Activated CD8-positive, alpha-beta memory T cell treated with anti-CD3 and anti-CD28 coated beads, Interleukin-2, amount 50 U/mL, for 1 hour (primary cell): ENCODE measurements at regions not wholly inside any gene's neighbourhood (a gene's known extent, or its start where the extent isn't known, plus 50 kb on each side); places are given as distances from the start of the nearest gene placed in this dataset.

ENCODE experiments used
- DNase-seq: peaks from one replicate; pipeline ENCODE4 v3.0.0-alpha.2; 2020; ENCODE audit errors: extremely low read depth

- no peak for DNase-seq
These were observed 214.3 kb downstream of the MYCN start for GRCh38 chr2:16154501-16155280.

GRCh38 chr2:16154061-16154460, 213.7 kb downstream of the MYCN start:
- DNase-seq: no peak

GRCh38 chr2:16153754-16154035, 213.3 kb downstream of the MYCN start:
- no peak for DNase-seq

DNA sequence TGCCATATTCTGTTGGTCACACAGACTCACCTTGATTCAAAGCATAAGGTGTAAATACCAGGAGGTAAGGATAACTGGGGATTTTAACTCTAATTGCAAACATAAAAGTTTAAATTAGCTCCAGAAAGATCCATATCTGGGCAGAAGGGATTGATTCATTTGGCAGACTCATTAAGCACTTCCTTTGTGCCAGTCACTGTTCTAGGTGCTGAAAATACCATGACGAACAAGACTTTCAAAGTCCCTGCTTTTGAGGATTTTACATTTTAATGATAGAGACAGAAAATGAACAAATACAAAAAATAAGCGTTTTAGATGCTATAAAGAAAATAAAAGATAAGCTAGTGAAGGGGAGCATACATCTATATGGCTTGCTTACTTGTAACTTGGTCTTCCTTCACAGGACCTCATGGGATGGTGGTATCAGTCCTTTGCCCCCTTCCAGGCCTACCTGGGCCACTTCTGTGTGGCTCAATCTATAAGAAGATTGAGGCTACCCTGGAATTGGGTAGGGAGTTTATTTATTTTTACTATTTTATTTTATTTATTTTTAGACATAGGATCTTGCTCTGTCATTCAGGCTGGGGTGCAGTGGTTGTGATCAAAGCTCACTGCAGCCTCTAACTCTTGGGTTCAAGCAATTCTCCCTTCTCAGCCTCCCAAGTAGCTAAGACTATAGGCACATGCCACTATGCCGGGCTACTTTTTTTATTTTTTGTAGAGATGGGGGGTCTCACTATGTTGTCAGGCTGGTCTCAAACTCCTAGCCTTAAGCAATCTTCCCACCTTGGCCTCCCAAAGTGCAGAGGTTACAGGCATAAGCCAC, 212.8 kb downstream of the MYCN start:
- DNase-seq: no peak

GRCh38 chr2:16152071-16152927, 211.9 kb downstream of the MYCN start:
- DNase-seq: no peak

GRCh38 chr2:16151651-16152050, 211.3 kb downstream of the MYCN start:
- no peak for DNase-seq

GRCh38 chr2:16151281-16151570, 210.9 kb downstream of the MYCN start:
- DNase-seq: no peak

GRCh38 chr2:16150456-16151280, 210.3 kb downstream of the MYCN start:
- no peak for DNase-seq

DNA sequence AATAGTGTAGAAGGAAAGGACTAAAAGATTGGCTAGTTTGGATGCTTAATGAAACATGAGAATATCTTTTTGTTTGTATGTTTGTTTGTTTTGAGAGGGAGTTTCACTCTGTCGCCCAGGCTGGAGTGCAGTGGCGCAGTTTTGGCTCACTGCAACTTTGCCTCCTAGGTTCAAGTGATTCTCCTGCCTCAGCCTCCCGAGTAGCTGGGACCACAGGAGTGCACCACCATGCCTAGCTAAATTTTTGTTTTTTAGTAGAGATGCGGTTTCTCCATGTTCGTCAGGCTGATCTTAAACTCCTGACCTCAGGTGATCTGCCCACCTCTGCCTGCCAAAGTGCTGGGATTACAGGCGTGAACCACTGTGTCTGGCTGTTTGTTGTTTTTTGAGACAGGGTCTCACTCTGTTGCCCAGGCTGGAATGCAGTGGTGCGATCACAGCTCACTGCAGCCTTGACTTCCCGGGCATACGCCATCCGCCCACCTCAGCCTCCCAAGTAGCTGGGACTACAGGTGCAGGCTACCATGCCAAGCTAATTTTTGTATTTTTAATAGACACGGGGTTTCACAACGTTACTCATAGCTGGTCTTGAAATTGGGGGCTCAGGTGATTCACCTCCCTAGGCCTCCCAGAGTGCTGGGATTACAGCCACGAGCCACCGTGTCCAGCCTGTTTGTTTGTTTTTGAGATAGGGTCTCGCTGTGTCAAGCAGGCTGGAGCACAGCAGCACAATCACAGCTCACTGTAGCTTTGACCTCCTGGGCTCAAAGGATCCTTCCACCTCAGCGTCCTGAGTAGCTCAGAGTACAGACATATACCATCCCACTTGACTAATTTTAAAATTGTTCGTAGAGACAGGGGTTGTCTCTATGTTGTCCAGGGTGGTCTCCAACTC, 209.2 kb downstream of the MYCN start:
- DNase-seq: no peak

GRCh38 chr2:16148632-16149348, 208.4 kb downstream of the MYCN start:
- no peak for DNase-seq

DNA sequence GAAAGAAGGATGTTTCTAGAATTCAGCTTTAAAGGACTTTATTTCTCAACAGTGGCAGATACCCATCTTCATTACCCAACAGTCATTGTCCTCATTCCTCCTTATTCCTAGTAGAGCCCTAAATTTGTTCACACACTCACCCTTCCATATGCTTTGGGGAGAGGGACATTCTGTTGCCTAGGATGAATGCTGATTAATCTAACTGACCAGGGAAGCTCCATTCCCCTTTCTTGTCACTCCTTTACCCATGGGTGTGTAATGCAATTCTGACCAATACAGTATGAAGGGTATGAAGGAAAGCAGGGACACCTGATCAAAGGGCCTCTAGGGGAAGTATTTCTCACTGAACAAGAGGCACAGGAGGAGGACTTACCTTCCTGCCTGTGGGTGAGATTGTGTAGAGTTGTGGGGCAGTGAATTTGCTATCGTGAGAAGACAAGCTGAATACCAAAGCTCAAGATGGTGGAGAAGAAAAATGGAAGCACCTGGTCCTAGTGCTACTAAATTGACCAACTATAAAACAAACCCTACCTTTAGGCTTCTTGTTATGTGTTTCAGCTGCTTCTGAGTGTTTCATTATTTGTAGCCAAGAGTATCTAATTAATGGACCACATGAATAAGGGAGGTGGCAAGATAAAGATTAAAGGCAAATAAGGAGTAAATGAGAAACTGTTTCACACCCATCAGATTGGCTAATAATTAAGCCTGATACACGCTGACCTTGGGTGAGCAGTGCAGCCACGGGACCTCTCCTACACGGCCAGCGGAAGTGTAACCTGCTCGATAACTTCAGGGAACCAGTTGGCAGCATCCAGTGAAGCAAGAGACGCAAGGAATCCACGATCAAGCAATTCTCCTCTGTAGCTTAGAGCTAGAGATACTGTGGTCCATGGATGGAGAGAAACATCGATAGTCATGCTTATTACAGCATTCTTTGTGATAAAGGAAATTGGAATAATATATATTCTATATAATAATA, 202.3 kb downstream of the MYCN start:
- DNase-seq: no peak

DNA sequence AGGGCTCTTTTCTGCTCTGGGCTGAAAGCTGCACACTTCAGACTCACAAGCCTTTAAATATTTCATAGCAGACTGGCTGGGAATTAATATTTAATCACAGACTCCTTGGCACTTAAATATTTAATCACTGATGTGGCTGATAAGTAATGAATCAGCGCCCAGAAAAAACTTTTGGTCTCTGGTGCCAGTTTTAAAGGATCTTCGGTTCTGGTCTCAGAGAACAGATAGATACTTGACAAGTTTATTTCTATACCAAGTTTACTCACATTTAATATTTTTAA, 201.2 kb downstream of the MYCN start:
- DNase-seq: no peak

DNA sequence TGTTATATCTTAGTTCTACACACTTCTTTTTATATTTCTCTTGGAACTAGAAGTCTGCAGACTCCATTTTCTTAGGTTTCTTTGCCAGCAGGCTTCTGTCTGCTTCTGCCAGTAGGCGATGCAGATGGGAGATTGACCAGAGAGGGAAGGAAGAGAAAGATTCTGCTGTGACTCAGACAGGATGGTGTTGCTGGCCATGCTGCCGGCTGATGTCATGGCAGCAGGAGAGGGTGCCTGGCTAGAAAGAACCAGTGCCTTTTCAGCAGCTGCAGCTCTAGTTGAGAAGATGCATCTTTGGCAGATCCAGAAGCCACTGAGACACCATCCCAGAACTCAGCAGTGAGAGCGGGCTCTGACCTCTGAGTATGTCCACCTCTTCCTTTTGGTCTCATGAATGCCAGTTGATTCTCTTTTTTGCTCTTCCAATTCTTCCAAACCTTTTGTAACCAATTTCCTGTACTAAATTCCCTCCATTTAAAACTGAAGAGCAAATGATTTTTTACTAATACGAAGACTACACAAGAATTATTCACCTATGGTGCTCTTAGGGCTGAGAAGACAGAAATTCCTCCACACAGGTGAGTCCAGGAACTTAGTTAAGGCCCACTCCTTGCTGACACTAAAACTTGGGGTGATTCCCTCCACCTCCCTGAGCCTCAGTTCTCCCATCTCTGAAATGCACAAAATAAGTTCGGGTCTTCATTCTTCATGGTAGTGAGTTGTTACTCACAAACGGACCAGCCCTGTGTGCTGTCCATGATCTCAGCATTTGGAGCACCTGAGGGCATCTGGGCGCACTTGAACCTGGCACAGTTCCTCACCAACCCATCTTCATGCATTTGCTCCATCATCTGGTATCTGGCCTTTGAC, 200.7 kb downstream of the MYCN start:
- no peak for DNase-seq

DNA sequence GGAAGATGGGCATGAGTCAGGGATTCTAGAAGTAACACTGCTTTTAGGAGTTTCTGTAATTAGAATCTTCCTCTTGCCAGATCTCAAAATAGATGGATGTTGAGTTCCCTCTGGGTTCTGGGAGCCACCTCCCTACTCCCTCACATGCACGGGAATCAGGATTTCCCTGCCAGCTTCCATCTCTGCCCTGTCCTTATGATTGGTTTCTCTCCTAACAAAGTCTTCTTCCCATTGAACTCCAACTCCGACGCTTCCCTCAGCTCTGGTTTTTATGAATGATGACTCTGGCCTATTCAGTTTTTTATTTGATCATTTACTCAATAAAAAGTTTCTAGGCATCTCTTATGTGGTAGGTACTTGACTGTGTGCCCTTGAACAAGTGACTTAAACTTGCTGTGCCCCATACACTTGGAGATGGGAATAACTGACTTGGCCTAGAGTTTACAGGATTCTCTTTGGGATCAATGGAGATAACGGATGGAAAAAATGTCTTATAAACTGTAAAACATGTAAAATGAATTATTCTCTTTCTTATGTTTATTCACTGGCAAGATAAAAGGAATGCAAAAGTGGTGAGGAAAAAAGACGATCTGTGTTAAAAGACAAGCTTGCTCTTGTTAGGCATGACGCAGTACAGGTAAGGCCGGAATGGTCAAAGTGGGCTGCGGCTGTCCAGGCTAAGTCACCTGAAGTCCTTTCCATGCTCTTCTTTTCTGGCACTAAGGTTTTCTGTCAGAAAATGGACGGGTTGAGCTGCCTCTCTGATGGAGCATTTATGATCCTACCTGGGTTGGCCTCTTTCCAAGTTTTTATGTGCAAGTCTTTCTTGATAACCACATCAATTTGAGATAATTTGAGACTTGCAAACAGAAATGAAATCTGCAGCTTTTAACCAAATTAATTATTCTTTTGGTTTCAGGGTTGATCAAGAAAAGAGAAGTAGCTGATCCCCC, 199.6 kb downstream of the MYCN start:
- no peak for DNase-seq

GRCh38 chr2:16138811-16139662, 198.7 kb downstream of the MYCN start:
- no peak for DNase-seq
